ENCODE measurements at regions not wholly inside any gene's neighbourhood (a gene's known extent, or its start where the extent isn't known, plus 50 kb on each side); places are given as distances from the start of the nearest gene placed in this dataset.

GRCh38 chr15:39315206-39315850 is 265.6 kb upstream of the THBS1 start:
- Histone ChIP-seq H3K4me3 (ENCODE audit: insufficient read depth, low read length, poor library complexity, severe bottlenecking) (no peak overlapping the region), H3K27ac (ENCODE audit: low read depth, low read length) (no peak overlapping the region), H3K9ac (ENCODE audit: low read length) (no peak overlapping the region), H3F3A (ENCODE audit: insufficient read depth) (no peaks in the 10 kb centered on the region), H3K27me3 (ENCODE audit: low read length) (no peaks in the 10 kb centered on the region), H2AFZ (ENCODE audit: low read depth, low read length, severe bottlenecking) (no peak overlapping the region), H3K36me3 (ENCODE audit: low read length) (no peaks in the 10 kb centered on the region), H3K9me2 (replicated peaks; ENCODE audit: insufficient read depth, low read length) (no peaks in the 10 kb centered on the region), H4K20me1 (ENCODE audit: low read depth, low read length) (no peaks in the 10 kb centered on the region), H3K4me2 (ENCODE audit: low read depth, low read length, poor library complexity, severe bottlenecking) (no peak overlapping the region), H3K9me3 (ENCODE audit: insufficient read depth, low read length) (no peaks in the 10 kb centered on the region), H3K79me2 (ENCODE audit: insufficient read depth, low read length) (no peaks in the 10 kb centered on the region)
- TF ChIP-seq CTCF (IDR thresholded peaks at IDR 0.05; ENCODE audit: insufficient read depth, low read length, poor library complexity, severe bottlenecking) (no peak), EZH2phosphoT487 (conservative IDR thresholded peaks at IDR 0.05; ENCODE audit: low read length) (no peak)

- Histone ChIP-seq H3K27me3 (ENCODE audit: low read length) (no peaks in the 10 kb centered on the region), H3K27ac (ENCODE audit: low read depth, low read length) (no peak overlapping the region), H3K9ac (ENCODE audit: low read length) (no peak overlapping the region), H3K4me3 (ENCODE audit: insufficient read depth, low read length, poor library complexity, severe bottlenecking) (no peak overlapping the region), H3K9me3 (ENCODE audit: insufficient read depth, low read length) (no peaks in the 10 kb centered on the region), H3K9me2 (replicated peaks; ENCODE audit: insufficient read depth, low read length) (no peaks in the 10 kb centered on the region), H2AFZ (ENCODE audit: low read depth, low read length, severe bottlenecking) (no peak overlapping the region), H3K79me2 (ENCODE audit: insufficient read depth, low read length) (no peaks in the 10 kb centered on the region), H3K36me3 (ENCODE audit: low read length) (no peaks in the 10 kb centered on the region), H4K20me1 (ENCODE audit: low read depth, low read length) (no peaks in the 10 kb centered on the region), H3K4me2 (ENCODE audit: low read depth, low read length, poor library complexity, severe bottlenecking) (no peak overlapping the region), H3F3A (ENCODE audit: insufficient read depth) (no peaks in the 10 kb centered on the region)
- no peak for TF ChIP-seq EZH2phosphoT487 (conservative IDR thresholded peaks at IDR 0.05; ENCODE audit: low read length)
- TF ChIP-seq CTCF (IDR thresholded peaks at IDR 0.05; ENCODE audit: insufficient read depth, low read length, poor library complexity, severe bottlenecking), result no peak
These were observed 263.7 kb upstream of the THBS1 start for GRCh38 chr15:39317225-39317624.

GRCh38 chr15:39318231-39318630 is 262.6 kb upstream of the THBS1 start:
- H3K79me2 ChIP-seq (ENCODE audit: insufficient read depth, low read length), result no peaks in the 10 kb centered on the region
- H3K9me2 ChIP-seq (replicated peaks; ENCODE audit: insufficient read depth, low read length), result no peaks in the 10 kb centered on the region
- no peaks in the 10 kb centered on the region for H3K36me3 ChIP-seq (ENCODE audit: low read length)
- H3K27ac ChIP-seq (ENCODE audit: low read depth, low read length), result no peak overlapping the region
- H3K9ac ChIP-seq (ENCODE audit: low read length), result no peak overlapping the region
- no peaks in the 10 kb centered on the region for H4K20me1 ChIP-seq (ENCODE audit: low read depth, low read length)
- no peak for TF ChIP-seq CTCF (IDR thresholded peaks at IDR 0.05; ENCODE audit: insufficient read depth, low read length, poor library complexity, severe bottlenecking)
- TF ChIP-seq EZH2phosphoT487 (conservative IDR thresholded peaks at IDR 0.05; ENCODE audit: low read length), result no peak
- no peaks in the 10 kb centered on the region for H3K9me3 ChIP-seq (ENCODE audit: insufficient read depth, low read length)
- no peak overlapping the region for H2AFZ ChIP-seq (ENCODE audit: low read depth, low read length, severe bottlenecking)
- H3K4me2 ChIP-seq (ENCODE audit: low read depth, low read length, poor library complexity, severe bottlenecking), result no peak overlapping the region
- H3K4me3 ChIP-seq (ENCODE audit: insufficient read depth, low read length, poor library complexity, severe bottlenecking), result no peak overlapping the region
- H3K27me3 ChIP-seq (ENCODE audit: low read length), result no peaks in the 10 kb centered on the region
- no peaks in the 10 kb centered on the region for H3F3A ChIP-seq (ENCODE audit: insufficient read depth)

All from SU-DHL-6 (cell line).